ENCODE measurements at regions not wholly inside any gene's neighbourhood (a gene's known extent, or its start where the extent isn't known, plus 50 kb on each side); places are given as distances from the start of the nearest gene placed in this dataset.

DNA sequence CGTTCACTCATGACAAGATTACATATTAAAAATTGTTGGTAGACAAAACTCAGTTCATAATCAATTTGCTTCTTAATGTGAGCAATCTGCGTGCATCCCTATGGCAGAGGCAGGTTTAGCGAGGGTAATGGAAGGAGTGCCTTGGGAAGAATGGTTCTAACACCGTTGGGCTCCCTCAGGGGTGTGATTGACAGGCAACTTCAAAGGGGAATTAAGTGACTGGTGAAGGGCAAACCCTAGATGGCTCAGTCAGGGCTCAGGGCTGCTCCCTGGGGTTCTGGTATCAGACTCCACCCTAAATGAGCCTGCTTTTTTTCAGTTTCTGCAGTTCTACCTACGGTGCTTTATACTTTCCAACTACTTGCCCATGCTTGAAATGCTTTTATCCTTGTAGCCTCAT lies 419.5 kb upstream of the CELF4 start:
- no peak for DNase-seq

DNA sequence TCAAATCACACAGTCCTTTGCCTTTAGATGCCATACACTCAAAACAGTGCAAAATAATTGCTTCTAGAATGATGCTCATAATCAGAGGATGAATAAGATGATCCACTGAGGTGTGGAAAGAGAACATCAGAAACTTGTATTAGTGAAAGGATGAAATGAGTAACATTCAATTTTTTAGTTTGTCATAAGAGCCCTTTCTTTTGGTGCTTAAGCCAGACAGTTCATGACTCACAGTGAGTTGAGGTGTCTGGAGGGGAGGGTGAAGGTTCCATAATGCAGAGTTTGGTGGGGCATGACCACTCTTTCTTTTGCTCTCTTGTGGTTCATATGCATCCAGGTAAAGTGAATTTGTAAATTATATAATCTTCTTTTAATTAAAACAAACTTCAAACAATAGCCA lies 415.0 kb upstream of the CELF4 start:
- DNase-seq = no peak

DNA sequence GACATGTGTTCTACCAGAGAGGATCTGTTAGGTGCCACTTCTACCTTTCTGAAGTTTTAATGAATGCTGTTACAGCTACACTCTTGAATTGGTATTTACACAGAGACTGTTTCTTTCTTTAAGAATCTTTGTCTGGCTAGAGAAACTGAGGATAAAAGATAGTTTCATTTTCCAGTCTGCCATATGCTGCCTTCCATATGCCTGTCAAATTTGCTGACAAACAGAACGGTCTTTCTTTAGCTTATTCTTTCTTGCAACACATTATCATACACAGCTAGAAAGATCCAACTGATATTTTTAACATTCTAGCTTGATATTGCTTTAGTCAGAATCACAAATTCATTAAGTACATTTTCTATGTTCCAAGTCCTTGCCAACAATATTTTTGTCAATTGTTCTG lies 409.8 kb upstream of the CELF4 start:
- no peak for DNase-seq

DNA sequence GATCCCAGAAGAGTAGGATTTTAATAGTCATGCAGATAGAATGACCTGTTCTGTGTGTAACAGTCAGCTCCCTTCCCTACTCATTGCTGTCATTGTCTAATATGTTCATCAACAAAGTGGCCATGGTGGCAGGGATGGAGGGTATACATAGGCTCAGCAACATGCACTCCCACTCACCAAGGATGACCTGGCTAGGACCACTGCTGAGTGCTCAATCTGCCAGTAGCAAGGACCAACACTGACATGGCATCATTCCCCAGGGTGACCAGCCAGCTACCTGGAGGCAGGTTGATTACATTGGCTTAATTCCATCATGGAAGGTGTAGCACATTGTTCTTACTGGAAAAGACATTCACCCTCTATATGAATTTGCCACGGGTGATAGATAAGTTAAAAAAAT lies 401.7 kb upstream of the CELF4 start:
- DNase-seq = no peak

DNA sequence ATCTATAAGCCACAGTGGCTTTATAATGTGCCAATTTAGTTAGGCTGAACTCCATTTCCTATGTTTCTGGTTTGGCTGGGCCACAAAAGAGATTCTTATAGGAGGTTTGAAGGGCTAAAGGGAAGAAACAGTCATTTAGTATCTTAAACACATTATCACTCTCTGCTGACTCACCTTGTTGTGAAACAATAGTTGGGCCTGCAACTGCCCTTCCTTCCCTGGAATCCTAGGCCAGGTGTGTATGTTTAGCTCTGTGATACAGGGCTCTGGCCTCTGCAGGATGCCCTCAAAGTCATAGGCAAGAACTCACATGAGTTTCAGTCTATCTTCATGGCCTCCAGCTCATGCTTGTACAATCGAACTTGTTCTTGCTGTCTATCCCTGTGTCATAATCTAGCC lies 400.0 kb upstream of the CELF4 start:
- DNase-seq = no peak

DNA sequence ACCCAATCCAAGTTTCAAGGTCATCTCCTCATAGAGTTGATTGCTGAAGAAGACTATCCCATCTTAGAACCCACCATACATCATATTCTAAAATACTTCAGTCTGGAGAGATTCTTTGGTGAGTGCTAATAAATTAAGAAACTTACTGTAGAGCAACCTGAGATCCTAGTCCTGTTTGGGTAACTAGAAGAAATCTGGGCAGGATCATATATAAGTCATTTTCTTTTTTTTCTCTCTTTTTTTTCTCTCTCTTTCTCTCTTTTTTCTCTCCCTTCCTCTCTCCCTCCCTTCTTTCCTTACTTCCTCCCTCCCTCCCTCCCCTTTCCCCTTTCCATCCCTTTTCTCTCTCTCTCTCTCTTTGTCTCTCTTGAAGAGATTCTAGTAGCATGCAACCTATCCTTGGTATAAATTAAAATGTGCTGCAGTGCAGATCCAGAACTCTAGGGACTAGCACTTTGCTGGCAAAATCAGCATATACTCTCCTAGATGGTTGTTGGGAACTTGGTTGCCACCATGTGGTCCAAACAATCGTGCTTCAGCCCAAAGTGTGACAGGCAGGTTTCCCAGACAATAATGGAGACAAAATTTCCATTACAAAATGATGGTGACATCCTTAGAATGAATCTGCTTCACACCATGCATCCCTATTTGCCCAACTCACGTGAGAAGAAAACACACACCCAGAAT lies 399.4 kb upstream of the CELF4 start:
- no peak for DNase-seq

DNA sequence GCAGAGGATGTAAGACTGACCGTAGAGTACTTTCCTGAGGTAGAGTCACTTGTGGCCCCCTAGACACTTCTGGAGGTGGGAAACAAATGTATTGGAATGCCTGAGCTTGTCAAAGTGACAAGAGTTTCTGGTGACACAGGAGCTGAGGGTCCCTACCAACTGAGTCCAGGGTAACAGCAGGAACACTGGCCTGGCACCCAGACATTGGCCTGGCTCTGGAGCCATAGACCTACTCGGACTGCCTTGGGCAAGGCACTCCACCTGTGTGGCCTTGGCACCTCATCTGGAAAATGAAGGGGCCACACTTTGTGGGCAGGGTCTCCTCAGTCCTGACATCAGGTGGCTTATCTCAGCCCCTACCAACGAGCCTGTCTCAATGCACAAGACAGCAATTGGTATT lies 398.2 kb upstream of the CELF4 start:
- DNase-seq = no peak

DNA sequence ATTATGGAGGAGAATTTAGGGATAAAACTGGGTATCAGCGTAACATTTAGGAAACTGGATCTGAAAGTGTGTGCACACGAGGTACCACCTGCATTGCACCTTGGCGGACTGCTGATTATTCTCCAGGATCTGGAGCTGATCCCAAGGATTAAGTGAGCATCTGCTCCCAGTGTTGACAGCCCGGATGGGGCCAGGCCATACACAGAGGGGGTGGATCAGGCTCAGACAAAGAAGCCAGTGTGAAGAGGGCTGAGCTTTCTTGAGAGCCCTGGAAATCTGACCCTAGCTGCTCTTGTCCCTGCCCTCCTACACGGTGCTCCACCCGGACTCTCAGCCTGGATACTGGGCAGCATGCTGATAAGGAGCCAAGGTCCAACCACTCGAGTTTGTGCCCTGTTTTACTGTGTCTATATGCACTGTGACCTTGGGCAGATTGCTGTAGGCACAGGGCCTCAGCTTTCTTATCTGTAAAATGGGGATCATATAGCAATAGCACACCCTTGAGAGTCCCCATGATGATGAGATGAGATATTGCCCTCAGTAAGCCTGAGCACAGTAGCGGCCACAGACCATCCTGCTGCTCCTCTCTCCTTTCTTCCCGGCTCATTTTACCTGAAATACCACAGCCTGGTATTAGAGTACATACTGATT lies 396.8 kb upstream of the CELF4 start:
- DNase-seq = no peak

DNA sequence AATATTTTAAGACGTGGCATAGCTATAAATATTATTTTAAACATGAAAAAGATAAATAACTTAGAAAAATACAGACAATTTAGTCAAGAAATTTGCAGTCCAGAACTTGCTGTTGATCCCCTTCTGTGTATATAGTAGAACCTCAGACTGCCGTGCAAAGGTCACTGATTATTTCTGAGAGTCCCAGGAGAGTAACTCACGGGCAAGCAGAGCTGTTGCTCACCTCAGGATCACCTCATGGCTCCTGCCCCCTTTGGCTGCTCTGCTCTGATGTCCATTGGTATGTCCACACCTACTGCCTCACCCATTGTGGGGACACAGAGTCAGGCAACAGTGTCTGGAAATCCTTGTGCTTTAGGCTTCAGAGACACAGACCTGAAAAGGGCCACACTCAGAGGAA lies 392.9 kb upstream of the CELF4 start:
- no peak for DNase-seq

DNA sequence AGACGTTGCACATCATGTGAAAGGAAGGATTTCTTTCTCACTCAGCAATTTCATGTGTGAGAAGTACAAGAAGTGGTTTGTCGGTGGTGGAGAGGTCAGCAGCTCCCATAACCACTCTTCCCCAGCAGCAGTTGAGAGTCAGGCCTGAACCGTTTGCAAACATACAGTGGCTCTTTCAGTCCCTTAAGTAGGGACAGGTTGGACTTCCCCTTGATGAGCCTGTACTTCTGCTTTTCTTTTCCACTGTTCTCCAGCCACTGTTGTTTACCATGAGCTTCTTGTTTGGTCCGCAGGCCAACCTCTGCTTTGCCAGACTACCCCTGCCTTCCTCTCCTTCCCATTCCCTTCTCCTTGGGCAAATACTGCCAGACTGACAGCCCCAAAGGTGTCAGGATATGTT lies 391.3 kb upstream of the CELF4 start:
- DNase-seq = no peak

DNA sequence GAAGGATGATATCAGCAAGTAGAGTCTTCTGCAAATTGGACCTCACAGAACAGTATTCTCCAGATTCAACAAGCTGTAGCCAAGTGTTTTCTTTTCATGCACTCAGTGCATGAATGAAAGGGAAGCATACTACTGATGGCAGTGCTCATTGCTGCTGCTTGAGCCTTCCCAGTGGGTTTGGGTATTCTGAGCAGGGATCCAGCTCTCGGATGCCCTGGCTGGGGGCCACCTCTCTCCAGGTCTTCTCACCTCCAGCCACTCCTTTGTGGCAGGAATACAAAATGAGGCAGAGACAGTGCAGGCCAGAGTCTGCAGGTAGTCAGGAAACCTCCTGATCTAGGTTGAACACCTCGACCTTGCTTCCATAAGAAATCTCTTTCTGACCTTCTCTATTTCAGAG lies 390.4 kb upstream of the CELF4 start:
- no peak for DNase-seq

DNA sequence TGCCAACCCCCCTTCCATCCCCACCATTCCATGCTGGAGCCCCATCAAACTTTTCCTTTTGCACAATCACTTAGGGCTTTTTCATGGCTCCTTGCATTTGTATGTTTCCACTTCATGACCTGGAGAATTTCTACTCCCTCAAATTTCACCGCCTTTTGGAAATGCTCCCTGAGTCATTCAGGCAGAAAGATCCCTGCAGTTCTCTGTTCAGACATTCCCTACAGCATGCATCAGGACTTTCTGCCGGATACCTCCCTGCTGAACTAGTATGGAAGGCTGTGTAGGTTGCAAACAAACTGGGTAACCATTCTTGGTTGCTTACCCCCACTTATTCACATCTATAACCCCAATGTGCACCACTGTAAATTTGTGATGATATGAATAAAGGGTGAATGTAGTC lies 389.6 kb upstream of the CELF4 start:
- no peak for DNase-seq

DNA sequence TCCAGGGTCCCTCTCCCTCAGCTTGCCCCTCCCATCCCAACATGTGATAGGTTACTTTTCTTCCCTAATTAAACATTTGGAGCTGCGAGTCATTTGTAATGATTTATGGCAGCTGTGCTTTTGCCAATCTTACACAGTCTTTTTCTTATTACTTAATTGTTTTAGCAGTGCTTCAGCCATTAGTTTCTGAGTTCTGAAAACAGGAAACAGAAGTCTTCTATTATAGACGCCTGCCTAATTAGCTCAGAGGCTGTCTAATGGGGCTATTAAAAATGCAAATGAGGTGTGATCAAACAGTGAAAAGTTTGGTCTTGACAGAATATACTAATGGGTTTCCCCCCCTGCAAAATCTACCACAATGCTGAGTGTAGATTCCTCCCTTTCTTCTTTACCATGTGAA lies 388.3 kb upstream of the CELF4 start:
- DNase-seq = no peak

DNA sequence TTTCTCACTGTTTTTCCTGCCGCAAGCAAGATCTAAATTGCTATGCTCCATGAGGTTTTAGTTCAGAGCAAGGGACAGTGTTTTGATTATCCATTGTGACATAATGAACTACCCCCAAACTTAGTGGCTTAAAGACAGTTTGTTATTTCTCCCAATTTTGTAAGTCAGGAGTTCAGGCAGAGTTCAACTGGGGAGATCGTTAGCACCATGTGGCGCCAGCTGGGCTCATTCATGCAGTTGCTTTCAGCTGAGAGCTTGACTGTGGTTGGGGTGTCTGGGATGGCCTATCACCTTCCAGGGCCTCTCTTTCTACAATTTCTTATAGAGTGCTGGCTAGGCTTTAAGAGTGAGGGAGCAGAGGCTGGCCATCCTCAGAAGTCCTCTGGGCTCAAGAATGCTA lies 382.9 kb upstream of the CELF4 start:
- no peak for DNase-seq

DNA sequence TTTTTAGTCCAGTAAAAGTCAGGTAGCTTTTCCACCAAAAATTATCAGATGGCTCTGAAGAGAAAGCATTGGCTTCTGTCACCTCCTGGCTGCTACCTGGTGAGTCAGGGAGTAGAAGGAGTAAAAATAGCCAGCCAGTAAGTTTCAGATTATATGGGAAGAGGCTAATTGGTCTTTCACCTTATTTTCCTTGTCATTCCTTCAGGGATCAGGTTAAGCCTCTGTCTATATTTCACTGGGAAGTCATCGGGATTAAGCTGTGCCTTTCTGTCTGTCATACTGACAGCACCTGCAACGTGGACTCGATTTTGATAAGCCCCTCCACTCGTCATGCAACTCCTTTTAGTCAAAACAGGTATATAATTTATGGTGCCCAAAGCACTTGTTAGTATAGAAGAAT lies 380.7 kb upstream of the CELF4 start:
- DNase-seq = no peak

DNA sequence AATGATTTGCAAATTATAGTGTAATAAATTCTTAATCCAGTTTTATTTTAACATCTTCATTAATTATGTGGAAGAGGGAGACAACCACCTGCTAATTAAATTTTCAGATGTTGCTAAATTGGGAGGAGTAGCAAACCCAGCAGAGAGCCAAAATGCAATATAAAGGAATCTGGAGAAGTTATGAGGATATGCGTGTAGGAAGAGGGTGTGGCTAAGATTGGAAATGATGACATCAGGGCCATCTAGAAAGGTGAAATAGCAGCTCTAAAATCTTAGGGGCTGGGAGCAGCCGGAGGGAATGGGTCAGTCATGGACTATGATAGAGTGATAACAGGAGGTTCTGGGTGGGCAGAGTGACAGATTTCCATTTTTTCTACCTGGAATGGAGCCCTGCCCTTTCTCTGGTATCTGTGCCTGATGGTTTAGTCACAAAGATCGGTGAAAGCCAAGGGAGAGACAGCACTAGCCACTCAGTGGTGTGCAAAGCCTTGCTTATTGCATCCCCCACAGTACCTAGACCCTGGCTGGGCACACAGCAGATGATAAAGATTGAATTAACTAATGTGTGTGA lies 379.2 kb upstream of the CELF4 start:
- no peak for DNase-seq

DNA sequence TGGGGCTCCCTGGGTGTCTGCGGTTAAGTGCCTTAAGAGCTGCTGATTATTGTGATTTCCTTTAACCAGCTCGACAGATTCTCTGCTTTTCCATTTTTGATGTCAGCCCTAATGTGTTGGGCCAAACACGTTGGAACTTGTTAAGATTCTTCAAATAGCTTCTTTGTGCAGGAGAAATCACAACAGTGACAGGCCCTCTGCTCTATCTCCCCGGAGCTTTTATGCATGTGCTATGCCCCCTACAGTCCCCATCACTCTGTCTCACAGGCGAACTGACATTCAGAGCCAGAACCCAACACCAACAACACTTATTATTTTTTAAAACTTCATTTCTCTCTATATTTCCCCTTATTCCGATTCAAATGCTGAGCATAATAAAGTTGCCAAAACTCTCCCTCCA lies 371.7 kb upstream of the CELF4 start:
- no peak for DNase-seq

DNA sequence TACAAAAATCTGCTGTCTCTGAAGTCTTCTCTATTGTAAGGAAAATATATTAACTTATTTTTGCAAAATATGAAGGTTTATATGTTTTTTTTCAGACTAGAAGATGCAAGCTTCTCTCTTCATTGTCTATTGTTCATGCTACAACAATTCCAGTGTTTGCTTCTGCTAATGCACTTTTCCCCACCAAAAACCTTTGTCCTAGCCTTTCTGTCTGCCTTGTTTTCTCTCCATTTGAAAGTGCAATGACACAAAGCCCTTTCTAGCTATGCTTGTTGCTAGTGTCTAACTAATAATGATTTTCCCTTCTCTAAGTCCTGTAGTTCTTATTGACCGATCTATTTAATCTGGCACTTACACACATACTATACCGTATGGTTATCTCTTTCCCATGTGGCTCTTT lies 369.5 kb upstream of the CELF4 start:
- DNase-seq = no peak

DNA sequence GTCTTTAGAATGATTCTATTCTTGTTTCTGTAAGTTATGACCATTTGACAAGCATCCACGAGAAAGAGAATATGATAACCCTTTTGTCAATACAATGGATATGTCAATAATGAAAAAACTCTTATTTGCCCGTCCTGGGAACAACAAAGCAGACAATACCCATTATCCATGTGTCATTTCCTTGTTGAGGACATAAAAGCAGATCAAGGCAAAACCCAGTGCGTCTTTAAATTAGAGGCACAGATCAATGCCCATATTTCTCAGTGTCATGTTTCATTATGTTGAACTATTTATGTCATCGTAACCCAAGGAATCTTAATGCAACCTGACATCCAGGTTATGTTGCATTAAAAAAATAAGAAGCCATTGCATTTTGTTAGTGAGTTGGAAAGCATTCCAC lies 365.0 kb upstream of the CELF4 start:
- no peak for DNase-seq

DNA sequence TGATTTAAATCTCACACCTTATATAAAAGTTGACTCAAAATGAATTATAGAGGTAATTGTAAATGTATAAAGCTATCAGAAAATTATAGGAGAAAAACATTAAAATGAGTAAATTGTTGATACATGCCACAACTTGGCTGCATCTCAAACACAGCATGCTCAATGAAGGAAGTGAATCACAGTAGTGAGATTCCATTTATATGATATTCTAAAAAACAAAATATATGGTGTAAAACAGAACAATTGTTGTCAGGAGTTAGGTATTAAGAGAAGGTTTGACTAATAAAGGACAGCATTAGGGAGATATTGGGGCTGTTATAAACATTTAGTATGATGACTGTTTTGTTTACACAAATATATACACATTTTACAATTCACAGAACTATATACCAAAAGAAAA lies 356.6 kb upstream of the CELF4 start:
- no peak for DNase-seq

DNA sequence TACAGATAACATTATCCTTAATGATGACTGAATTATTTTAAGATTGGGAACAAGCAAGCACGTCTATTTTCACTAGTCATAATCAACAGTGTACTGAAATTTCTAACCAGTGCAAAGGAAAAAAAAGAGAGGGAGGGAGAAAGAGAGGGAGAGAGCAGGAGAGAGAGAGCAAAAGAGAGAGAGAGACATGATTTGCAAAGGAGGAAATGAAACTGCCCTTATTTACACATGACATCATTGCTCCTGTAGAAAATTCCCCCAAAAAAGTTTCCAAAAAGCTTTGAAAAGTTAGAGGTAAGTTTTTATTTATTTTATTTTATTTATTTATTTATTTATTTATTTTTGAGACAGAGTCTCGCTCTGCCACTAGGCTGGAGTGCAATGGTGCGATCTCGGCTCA lies 355.3 kb upstream of the CELF4 start:
- no peak for DNase-seq

DNA sequence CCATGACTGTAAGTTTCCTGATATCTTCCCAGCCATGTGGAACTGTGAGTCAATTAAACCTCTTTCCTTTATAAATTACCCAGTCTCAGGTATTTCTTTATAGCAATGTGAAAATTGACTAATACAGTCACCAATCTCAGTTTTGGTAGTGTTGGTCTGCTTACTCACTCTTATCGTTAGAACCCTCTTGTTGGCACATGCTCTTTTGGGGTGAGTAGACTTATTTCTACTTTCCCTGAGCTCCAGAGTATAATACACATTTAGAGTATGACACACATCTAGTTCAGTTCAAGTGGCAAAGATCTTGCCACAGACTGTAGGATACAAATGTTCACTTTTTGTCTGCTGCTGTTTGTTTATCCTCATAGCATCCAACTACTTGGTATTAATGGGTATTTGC lies 347.5 kb upstream of the CELF4 start:
- no peak for DNase-seq

DNA sequence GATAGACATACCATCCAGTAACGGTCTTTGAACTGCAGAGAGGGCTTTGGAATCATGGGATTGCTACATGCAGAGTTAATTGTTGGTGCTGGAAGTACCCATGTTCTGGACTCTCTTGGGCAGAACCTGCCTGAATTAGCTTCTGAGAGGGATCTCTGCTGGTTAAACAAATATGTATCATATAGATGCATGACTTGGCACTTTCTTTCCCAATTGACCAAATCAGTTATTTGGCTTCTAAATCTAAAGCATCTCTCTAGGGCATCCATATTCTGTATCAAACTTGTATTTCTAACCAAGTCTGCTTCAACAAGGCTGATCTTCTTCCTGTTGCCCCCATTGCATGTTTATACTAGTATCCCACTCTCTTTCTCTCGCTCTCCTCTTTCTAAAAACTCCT lies 336.7 kb upstream of the CELF4 start:
- no peak for DNase-seq

DNA sequence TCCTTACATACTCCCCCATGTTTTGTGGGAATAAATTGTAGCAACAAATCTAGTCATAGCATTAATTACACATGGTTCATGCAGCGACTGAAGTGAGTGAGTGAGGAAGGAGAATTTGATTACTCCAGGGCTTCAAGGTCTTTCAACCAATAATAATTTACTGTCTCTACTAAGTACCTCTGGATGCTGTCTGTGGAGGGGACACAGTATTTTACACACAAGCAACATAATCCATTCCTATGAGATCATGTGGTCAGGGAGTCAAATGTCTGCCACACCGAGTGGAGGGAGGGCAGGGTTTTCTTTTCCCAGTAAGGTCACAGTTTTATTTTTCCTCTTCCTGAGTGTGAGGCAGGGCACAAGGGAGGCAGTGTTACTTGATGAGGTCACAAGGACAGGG lies 334.7 kb upstream of the CELF4 start:
- no peak for DNase-seq

DNA sequence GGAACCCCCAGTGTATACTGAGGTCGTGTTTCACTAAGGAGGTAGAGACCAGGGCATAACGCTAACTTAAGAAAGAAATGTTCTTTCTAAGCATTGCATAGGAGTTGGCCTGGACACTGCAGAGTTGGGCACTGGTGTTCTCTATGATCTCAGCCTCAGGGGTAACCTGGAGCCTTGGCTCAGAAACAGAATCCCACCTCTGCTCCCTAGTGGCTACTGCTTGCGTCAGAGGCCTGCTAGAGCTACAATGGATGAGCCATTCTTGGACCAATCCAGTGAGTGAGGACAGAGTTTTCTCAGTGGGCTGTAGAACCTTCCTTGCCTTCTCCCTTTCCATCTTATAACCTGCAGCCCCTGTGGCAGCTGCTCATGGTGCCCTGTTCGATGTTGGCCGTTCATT lies 324.4 kb upstream of the CELF4 start:
- no peak for DNase-seq
